GM18526 (cell line): ENCODE measurements at regions not wholly inside any gene's neighbourhood (a gene's known extent, or its start where the extent isn't known, plus 50 kb on each side); places are given as distances from the start of the nearest gene placed in this dataset.

Source experiments
- POLR2A ChIP-seq: IDR thresholded peaks from 3 replicates; pipeline ENCODE4 v1.6.1; 2011; ENCODE audit not compliant: insufficient read length; ENCODE audit errors: extremely low read depth

DNA sequence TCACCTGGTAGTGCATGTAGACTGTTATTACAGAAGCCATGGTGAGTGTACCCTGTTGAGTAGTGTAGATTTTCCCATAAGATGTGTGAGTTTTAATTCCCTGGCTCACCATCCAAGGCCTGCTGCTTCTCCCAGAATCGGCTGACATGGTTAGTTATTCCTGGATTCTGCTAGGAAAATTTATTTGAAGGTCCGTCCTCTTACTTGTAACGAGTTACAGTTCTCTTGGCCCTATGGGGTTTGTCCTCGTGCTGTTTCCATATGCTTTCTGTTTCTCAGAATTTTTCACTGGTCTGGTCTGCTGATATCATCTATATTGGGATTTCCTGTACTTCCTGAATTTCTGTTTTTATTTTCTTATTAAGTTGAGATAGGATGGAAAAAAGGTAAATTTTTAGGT, 423.3 kb upstream of the RGS6 start:
- no peak for TF ChIP-seq POLR2A

DNA sequence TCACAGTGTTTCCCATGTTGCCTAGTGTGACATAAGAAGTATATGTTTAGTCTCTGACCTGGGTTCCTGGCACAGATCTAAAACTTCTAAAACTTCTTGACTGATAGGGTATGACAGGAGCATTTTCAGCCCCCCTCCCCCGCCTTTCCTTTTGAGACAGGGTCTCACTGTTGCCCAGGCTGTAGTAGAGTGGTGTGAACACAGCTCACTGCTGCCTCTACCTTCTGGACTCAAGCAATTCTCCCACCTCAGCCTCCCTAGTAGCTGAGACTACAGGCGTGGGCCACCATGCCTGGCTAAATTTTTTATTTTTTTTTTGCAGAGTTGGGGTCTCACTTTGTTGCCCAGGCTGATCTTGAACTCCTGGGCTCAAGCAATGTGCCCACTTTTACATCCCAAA, 421.1 kb upstream of the RGS6 start:
- no peak for TF ChIP-seq POLR2A

DNA sequence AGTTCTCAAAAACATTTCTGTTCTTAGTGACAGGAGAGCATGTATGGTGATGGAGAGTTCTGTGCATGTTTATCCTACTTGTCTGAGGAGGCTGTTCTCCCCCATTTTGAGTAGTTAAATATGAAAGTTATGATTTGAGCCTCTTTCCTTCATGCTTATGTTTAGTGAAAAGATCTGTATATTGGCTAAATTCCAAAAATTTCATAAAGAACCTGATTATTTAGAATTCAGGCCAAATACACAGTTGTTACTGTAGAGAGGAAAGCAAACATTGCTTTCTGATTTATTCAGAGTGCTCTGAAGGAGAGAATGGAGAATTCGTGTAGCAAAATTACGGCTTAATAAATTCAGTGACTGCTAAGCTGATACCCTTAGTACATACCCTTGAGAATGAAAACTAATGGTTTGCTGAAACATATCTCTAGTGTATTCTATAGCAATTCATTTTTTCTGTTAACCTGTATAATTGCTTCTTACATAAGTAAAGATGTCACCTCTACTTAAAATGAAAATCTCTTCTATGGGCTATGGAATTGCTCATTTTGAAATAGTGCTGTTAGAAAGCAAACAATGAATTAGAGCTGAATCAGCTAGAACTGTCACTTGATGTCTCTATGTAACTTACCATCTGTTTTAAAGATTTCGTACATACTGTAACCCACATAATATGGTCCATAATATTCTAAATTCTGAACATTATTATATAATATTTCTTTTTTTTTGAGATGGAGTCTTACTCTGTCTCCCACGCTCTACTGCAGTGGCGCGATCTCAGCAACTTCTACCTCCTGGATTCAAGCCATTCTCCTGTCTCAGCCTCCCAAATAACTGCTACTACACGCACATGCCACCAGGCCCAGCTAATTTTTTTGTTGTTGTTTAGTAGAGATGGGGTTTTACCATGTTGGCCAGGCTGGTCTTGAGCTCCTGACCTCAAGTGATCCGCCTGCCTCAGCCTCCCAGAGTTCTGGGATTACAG, 417.0 kb upstream of the RGS6 start:
- TF ChIP-seq POLR2A = no peak

DNA sequence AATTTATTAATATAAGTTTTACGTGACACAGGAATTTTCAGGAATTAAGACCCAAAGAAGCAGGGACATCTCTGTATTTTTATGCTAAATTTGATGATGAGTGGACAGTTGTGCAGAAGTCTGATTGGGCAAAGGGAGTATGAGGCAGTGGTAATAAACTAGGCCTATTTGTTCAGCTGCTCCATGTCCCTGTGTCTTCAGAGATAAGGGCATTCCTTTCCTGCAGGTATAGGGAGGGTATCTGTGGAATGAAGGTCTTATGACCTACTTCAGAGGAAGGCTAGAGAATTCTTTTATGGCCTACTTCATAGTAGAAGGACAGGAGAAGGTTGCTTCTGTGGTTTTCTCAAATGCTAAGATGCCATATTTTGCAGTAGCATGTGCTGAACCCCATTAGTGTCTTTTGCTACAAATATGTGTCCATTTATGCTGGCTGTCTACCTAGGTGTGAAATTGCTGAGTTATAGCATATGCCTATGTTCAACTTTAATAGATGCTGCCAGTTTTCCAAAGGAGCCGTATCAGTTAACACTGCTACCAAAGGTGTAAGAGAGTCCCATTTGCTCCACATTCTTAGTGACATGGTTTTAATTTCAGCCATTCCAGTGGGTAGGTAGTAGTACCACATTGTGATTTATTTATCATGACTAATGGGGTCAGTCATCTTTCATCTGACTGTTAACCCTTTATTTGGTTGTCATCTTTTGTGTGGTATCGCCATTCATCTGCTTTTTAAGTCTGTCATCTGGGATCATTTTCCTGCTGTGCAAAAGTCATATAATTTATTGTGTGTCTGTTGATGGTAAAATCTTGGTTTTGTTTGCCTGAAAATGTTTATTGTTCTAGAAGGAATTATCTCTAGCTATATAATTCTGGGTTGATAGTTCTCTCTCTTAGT, 410.7 kb upstream of the RGS6 start:
- no peak for TF ChIP-seq POLR2A

DNA sequence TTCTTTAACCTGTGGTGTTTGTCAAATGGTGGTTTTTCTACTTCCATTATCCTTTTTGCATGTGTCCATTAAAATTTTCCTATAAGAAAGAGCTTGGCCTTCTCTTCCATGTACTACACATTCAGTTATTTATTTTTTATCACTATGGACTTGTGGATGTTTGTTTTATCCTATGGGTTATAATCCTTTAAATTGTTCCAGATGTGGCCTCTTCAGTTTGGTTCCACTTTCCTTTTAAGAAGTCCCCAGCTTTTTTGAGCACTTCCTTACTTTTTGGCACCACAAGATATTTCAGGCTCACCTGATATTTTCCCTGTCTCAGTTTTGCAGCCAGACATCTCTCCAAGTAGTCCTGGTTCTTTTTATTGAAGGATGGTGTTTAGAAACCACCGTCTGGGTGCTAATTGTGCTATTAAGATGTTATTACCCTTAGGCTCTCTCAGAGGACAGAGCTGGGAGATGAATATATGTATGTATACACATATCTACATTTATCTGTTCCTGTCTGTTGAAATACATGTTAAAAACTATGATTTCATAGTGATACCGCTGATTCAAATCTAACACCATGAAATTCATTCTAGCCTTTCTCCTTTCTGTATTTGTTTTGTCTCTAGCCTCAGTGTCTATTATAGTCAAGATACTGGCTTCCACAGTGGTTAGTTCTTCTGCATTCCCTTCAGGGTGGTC, 408.5 kb upstream of the RGS6 start:
- TF ChIP-seq POLR2A = no peak

DNA sequence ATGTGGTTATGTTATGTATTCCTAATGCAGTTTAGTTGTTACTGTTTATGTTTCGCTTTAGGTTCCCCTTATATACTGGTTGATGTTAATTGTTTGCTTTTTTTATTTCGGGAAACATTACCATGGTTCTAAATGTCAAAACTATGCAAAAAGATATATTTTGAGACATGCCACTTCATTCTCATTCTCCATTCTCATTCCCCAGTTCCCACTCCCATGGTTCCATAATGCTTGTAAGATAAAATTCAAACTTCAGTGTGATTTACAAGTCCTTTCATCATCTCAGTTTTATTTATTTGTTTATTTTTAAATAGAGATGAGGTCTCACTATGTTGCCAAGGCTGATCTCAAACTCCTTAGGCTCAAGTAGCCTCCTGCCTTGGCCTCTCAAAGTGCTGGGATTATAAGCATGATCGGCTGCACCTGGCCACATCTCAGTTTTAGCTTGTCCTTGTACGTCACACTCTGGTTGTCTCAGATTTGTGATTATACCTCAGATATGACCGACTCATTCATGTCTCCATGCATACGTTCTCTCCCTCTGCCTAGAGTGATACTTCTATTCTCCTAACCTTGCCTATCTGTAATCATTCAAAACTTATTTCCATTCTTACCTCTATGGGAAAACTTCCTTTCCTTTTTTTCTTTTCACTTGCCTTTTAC, 407.8 kb upstream of the RGS6 start:
- TF ChIP-seq POLR2A = no peak

DNA sequence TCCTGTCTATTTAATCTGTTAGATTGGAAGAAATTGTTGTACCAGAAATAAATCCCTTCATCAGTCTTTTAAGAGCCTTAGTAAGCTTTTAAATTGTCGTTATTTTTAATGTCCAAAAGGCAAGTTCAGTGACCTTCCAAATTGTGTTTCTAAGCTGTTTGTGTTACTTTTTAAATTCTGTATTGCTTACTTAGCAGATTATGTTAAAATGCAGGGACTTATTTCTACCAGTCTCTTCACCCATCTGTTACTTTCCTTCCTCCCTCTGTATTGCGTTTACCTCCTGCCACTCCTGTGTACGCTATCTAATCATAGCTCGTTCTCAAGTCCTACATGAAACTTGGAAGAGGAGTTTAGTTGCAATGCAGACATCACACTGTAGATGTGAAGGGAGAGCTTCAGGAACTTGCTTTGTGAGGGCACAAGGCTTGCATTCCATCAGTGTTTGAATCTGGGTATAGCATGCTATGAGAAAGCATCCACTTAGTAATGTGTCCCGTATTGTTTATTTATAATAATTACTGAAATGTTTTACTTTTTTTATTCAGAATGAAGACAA, 406.5 kb upstream of the RGS6 start:
- TF ChIP-seq POLR2A = no peak

DNA sequence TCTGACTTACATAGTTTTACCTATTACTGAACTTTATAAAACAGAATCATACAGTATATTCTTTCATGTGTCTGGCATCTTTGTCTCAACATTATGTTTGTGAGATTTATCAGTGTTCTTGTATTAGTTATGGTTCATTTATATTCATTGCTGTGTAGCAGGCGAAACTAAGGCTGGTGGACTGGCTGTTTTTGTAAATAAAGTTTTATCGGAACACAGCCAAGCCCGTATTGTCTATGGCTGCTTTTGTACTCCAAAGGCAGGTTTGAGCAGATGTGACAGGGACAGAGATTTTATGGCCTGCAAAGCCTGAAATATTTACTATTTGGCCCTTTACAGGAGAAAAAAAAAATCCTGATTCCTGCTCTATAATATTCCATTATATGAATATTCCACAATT, 405.8 kb upstream of the RGS6 start:
- no peak for TF ChIP-seq POLR2A

DNA sequence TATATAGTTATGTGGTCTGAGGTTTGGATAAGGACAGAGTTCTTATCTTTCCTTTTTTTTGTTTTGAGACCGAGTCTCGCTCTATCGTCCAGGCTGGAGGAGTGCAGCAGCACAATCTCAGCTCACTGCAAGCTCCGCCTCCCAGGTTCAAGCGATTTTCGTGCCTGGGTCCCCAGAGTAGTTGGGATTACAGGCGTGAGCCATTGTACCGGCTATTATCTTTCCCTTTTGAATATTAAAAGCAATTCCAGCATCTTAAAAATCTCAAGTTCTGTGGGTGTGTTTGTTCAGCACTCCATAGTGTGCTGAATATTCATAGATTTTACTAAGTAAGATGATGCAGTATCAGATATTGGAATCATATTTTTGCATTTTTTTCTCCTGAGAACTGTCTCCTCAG, 404.4 kb upstream of the RGS6 start:
- TF ChIP-seq POLR2A = no peak

DNA sequence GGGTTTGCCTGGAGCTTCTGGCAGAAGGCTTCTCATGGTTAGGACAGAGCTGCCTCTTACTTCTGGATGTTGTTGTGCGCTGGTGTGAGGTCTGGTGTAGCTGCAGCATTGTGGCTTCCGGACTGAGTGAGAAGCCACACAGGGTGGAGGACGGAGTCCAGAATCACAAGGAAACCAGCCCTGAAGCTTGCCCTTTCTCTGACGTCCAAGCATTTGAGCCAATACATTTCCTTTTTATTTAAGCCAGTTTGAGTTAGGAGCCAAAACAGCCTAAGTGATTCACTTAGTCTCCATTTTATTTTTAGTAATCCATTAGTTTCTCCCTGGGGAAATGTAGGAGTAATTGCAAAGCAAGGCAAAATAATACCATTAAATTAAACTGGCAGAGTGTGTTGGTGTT, 402.4 kb upstream of the RGS6 start:
- TF ChIP-seq POLR2A = no peak

DNA sequence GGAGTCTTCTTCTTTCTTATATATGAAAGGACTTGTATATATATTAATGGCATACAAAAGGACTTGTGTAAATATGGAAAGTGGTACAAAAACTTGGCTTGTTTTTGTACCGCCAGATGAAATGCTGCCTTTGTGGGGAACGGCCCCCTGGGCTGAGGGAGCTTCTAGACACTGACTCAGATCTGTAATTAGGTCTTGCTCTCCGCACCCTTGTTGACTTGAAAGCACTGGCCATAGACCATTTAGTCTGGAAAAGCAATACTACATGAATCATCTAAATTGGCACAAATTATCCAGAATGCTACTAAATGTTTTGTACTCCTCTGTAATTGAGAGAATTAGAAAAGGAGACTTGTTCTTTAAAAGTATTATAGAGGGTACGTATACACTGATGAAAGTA, 399.9 kb upstream of the RGS6 start:
- no peak for TF ChIP-seq POLR2A

DNA sequence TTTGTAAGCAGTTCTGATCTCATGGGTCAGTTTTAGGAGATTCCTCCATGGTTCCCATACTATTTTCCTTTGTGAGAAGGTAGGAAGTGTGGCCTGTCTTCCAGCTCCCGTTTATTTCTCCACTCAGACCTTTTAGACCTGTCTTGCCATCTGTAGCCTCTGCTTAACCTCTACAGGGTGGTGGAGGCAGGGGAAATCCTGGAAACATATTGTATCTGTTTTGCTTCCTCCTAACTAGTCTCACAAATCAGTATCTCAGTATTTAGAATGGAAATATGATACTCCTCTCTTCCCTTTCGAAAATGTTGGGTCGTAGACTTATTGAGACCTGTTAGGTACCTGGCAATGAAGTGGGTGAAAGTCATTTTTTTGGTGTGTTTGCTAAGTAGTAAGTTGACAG, 399.4 kb upstream of the RGS6 start:
- no peak for TF ChIP-seq POLR2A

DNA sequence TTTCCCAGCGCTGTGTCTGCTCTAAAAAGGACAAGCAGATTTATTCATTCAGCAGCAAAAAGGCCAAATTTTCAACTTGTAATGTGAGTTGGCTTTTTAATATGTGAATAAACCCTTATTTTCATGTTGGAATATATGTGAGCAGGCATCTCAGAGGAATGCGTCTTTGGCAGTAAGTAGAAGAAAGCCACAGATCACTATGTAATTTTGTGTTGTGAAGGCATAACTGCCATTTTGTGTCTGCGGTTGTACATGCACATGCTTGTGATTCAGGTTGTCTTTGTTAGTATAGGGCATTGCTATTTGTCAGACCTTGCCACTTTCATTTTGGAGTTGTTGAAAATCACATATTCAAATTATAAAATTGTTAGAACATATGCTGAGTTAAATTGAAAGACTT, 398.8 kb upstream of the RGS6 start:
- TF ChIP-seq POLR2A = no peak

DNA sequence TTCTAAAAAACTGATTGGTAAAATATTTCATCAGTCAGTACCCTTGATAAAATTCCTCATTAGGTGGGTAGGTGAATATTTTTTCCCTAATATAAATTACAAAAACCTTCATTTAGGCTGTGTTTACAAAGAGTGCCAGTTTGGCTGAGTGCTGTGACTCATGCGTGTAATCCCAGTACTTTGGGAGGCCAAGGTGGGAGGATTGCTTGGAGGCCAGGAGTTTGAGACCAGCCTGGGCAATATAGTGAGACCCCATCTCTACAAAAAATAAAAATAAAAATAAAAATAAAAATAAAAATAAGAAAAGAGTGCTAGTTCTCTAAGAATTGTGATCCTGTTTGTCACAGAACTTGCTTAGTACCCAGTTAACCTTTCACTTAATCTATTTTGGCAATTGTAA, 398.4 kb upstream of the RGS6 start:
- TF ChIP-seq POLR2A = no peak

DNA sequence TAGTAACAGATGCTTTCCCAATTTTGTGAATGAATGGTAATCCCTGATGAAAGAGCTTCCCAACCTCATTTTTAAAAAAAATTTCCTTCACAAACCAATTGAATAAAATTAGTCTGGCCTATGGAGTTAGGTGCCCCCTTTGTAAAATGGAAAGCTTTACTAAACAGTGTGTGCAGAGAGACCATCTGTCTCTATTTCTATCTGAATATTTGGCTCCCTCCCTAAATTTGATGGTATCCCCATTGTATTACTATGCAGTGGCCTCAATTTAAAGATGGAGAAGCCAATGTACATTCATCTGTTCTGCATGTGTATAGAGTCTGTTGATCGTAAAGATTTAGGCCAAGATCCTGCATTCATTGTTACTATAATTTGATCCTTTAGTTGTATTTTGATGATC, 397.7 kb upstream of the RGS6 start:
- TF ChIP-seq POLR2A = no peak
